AG08396 (cell line): ENCODE measurements at regions not wholly inside any gene's neighbourhood (a gene's known extent, or its start where the extent isn't known, plus 50 kb on each side); places are given as distances from the start of the nearest gene placed in this dataset.
A peak's percentile ranks its signal among the peaks of the same experiment; 100 is the strongest.

Experiments used
- DNase-seq: peaks from one replicate; pipeline ENCODE4 v3.0.0; 2012; ENCODE audit warnings: low spot score, mixed read lengths

GRCh38 chr1:36675931-36676562, 193.3 kb upstream of the CSF3R start:
- DNase-seq, result no peak

DNA sequence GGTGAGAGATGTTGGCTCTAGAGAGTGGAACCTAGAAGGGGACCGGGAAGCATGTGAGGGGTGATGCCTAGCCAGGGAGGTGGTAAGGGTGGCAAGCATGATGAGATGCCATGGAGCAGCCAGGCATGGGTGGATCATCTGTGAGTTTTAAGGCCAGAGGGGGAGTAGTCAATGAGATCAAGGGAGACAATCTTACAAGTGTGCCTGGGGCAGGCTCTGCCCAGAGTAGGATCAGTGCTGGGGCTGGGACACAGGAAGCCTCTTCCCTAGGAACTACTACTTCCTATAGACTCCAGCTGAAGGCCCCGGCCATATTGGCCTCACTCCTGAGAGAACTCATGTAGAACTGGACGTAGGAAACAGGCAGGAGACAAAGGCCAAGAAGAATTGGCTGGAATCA, 192.4 kb upstream of the CSF3R start:
- no peak for DNase-seq

DNA sequence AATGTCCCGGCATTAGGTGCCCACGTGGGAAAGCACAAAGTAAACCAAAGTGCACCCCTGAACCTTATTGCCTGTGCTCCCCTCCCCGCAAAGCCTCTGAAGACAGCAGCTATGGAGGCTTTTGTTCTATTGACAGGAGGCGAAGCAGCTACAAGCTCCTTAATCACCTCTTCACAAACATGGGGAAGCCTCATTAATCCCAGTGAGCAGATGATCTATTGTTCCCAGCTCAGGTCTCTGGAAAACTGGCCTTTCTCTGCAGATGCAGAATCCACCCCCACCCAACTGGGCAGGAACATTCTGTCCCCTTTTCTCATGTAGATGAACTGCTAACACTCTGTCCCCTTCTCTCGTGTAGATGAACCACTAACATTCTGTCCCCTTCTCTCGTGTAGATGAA, 190.5 kb upstream of the CSF3R start:
- no peak for DNase-seq

GRCh38 chr1:36669262-36669661, 186.5 kb upstream of the CSF3R start:
- DNase-seq, result no peak

- DNase-seq, result no peak
Observed at GRCh38 chr1:36667836-36668235, 185.1 kb upstream of the CSF3R start.

DNA sequence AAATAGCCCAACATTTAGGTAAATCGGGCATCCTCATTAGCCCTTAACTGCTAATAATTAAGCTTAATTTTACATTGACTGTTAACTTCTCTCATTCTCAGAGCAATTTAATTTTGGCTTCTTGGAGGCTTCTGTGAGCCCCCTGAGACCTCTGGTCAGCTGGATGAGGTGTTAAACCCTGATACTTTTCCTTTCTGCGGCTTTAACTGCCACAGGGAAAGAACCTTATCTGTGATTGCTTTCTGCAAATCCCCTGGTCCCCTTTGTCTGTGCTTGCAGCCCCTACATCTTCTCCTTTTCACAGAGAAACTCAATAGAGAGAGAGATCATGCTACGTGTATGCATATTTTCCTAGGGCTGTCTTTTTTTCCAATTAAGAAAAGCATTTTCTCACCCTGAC, 184.5 kb upstream of the CSF3R start:
- no peak for DNase-seq

- DNase-seq, result no peak
Observed at GRCh38 chr1:36665478-36666080, 182.9 kb upstream of the CSF3R start.

GRCh38 chr1:36664571-36665287, 182.0 kb upstream of the CSF3R start:
- no peak for DNase-seq

- DNase-seq, result no peak
Observed at GRCh38 chr1:36663772-36664430, 181.2 kb upstream of the CSF3R start.

GRCh38 chr1:36658838-36659237, 176.1 kb upstream of the CSF3R start:
- DNase-seq, result no peak

DNA sequence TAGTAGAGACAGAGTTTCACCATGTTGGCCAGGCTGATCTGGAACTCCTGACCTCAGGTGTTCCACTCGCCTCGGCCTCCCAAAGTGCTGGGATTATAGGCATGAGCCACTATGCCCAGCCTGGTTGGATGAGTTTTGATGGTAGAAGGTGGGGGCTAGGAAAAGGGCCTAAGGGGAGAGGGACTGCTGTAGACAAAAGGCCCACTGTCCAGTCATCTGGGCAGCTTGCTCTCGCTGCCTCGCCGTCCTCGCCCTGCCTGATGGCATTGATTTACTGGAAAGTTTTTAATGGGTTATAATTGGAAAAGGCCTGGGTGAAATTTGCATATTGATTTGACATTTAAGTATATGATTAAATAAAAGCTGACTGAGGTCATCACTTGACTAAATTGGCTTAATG, 175.1 kb upstream of the CSF3R start:
- DNase-seq, result no peak

GRCh38 chr1:36656838-36657237, 174.1 kb upstream of the CSF3R start:
- no peak for DNase-seq

GRCh38 chr1:36656271-36656670, 173.6 kb upstream of the CSF3R start:
- no peak for DNase-seq

- no peak for DNase-seq
Observed at GRCh38 chr1:36654586-36654985, 171.9 kb upstream of the CSF3R start.

DNA sequence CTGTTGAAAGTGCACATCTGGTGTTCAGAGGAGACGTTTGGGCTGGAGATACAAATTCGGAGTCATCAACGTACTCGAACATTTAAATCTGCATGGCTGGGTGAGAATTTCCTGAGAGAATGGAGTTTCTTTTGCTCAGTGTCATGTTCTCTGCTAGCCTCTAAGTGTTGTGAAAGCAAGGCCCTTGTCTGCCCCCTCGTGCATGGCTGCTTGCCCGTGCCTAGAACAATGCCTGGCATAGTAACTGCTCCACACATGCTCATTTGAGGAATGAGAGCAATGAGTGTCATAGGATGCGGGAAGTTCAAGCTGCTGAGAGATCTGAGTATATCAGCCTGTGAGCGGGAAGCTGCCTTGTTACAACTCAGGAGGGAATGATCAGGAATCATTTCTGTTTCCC, 171.1 kb upstream of the CSF3R start:
- peak; percentile 16 for DNase-seq

- no peak for DNase-seq
Observed at GRCh38 chr1:36652586-36652985, 169.9 kb upstream of the CSF3R start.

GRCh38 chr1:36652011-36652410, 169.3 kb upstream of the CSF3R start:
- DNase-seq, result no peak

DNA sequence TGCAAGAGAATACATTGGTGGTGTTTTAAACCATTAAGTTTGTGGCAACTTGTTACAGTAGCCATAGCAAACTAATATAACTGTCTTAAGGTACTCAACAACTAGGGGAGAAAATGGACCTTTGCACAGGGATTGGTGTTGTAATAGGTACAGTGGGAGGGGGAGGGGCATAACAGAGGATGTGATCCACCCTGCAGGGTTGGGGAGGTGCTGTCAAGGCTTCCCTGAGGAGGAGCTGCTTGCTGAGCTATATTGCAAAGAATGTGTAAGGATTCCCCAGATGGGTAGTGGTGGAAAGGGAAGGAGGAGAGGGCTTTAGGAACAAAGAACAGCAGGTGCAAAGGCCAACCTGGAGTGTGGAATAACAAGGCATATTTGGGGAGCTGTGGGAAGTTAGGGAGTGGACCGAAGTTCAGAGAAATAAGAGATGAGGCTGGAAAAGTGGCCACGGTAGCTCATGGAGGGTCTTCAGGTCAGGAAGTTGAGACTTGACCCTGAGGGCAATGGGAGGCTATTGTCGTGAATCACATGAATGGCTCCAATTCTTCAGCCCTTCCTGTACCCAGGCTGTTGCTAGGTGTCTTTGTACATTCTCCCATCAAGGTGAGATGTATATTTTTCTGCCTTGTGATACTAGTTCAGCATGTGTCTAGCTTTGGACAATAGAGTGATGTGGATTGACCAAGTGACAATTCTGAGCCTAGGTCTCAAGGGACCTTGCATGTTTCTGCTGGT, 168.6 kb upstream of the CSF3R start:
- no peak for DNase-seq

GRCh38 chr1:36650200-36651065, 167.7 kb upstream of the CSF3R start:
- DNase-seq, result peak; percentile 66

DNA sequence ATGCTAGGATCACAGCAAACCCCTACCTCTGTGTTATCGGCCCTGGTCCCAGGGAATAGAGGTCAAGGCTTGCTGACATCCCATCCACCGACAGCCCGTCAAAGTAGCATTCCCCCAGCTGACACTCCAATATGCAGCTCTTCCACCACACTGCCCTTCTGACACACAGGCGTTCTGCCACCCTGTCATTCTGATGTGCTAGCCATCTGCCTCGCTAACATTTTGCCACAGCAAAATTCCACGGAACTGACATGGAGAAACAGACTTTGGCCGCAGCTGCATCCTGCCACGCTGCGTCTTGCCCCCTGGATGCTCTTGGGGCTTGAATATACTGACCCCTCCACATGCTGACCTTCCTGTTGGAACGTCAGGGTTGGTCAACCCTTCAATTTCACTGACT, 163.2 kb upstream of the CSF3R start:
- DNase-seq, result no peak

- no peak for DNase-seq
Observed at GRCh38 chr1:36644556-36644955, 161.8 kb upstream of the CSF3R start.
